DMS53 (cell line): ENCODE measurements at regions not wholly inside any gene's neighbourhood (a gene's known extent, or its start where the extent isn't known, plus 50 kb on each side); places are given as distances from the start of the nearest gene placed in this dataset.

Experiments used
- DNase-seq: peaks from one replicate; lab custom pipeline; 2025; lab: John Stamatoyannopoulos, UW

DNA sequence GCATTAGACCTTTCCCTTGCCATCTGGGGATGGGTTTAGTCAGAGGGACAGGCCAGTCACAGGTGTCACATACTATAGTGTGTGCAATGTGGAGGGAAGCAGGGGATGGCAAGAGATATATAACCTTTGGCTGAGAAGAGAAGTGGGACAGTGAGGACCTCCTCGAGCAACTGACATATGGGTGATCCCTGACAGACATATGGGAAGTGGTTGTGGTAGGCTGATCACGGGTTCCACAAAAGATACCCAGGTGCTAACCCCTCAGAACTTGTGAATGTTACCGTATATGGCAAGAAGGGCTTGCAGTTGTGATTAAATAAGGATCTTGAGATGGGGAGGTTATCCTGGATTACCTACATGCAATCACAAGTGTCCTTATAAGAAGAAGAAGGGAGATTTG is 188.1 kb upstream of the MPHOSPH6 start:
- DNase-seq: no peak

DNA sequence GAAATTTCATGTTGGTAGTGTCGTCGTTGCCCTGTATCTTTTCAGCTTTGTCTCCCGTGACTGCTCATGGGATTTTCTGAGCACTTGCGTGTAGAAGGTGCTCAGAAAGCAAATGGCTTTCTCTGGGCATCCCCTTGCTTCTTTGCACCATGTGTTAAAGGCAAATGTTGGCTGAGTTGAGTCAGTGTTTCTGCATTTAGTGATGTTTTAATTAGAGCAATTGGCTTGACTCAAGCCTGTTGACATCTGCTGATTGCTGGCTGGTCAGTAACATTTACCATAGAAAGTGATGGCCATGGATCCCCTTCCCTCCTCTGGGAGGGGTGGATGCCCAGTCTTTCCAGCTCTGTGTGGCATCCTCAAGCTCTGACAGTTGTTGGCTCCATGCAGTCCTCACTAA is 187.2 kb upstream of the MPHOSPH6 start:
- DNase-seq: no peak

DNA sequence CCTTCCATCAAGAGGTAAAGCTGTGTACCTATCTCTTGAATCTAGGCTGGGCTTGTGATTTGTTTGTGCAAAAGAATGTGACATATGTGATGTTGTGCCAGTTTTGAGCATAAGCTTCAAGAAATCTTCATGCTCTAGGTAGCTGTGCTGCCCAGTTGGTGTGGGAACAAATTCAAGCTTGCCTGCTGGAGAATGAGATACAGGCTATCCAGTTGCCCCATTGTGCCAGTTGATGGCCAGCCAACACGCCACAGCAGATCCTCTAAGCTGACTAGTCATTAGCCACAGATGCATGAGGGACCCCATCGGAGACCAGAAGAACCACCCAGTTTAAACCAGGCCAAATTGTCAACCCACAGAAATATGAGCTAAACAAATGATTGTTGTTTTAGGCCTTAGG is 180.5 kb upstream of the MPHOSPH6 start:
- no peak for DNase-seq

DNA sequence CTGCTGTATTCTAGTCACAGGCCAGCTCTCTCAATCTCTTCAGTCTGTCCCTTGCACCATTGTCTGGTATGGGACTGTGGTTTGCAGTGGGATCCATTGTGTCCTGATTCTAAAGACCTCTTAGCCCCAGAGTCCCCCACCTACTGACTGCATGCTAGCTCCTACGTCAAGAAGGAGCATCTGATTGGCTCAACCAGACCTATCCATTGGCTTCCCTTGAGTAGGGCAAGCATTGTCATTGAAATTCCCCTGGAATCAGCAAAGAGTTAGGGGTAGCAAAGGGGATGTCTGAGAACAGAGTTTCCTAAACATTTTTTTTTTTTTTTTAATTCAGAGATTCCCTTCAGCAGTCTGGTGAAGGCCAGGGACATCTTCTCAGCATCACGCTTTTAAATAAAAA is 175.3 kb upstream of the MPHOSPH6 start:
- no peak for DNase-seq

DNA sequence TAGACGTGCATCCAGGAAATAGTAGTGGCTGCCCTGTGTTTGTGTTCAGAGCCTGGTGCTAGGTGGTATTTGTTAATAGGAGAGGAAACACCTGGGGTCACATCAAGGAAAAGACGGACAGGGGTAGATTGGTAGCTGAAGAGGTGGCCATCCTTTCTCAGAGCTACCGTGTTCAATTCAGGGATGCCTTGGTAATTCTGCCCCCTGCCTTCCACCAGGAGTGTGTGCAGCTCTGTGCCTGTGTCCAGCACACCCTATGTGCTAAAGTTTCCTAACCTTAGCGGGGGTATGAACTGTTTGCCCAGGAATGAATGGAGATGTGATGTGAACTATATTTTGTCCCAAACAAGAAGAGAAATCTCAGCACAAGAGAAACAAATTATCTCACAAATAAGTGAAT is 174.1 kb upstream of the MPHOSPH6 start:
- peak; percentile 66 for DNase-seq

DNA sequence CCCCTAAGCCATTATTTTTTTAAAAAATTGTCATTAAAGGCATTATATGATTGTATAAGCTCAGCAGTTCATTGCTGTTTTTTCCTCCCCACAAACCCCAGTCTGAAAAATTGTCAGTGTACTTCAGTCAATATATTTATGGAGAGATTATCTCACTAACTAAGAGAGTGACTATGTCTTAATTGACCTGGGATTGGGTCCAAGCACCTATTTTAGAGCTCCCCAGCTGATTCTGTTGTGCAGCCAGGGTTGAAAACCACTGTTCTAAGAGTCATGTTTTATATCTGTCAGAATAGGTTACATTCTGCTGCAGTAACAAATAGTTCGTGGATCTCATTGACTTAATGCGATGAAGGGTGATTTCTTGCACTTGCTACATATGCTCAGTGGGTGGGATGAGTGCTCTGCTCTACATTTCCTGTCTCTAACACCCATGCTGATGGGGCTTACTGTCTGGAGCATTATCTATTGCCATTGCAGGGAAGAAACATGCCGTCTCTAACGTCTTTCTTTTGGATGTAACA is 171.2 kb upstream of the MPHOSPH6 start:
- DNase-seq: no peak

DNA sequence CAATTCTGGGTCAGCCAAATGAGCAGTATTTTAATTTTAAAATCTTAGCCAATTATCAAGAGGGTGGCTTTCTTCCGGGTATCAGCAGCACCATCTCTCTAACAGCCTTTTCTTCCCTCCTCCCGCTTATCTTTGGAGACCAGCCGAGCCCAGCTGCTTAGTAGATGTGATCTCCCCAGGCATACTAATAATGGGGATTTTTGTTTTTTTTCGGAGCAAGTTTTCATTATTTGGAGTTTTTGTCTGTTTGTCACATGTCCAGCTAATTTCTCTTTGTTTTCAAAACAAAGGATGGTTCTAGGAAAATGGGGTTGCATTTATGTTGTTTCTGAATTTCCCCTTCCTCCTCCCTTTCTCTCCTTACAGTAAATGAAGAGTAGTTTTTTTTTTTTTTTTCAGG is 170.5 kb upstream of the MPHOSPH6 start:
- DNase-seq: no peak

DNA sequence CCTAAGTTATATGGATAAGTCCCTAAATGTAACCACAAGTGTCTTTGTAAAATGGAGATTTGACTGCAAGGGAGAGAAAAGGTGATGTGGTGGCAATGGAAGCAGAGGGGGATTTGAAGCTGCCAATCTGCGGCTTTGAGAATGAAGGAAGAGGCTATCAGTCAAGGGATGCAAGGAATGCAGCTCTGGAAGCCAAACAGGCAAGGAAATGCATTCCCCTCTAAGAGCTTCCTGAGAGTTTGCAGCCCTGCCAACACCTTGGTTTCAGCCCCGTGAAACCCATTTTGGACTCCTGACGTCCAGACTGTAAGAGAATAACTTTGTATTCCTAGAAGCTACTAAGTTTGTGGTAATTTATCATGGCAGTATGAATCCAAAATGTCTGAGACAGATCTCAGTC is 167.3 kb upstream of the MPHOSPH6 start:
- DNase-seq: no peak

DNA sequence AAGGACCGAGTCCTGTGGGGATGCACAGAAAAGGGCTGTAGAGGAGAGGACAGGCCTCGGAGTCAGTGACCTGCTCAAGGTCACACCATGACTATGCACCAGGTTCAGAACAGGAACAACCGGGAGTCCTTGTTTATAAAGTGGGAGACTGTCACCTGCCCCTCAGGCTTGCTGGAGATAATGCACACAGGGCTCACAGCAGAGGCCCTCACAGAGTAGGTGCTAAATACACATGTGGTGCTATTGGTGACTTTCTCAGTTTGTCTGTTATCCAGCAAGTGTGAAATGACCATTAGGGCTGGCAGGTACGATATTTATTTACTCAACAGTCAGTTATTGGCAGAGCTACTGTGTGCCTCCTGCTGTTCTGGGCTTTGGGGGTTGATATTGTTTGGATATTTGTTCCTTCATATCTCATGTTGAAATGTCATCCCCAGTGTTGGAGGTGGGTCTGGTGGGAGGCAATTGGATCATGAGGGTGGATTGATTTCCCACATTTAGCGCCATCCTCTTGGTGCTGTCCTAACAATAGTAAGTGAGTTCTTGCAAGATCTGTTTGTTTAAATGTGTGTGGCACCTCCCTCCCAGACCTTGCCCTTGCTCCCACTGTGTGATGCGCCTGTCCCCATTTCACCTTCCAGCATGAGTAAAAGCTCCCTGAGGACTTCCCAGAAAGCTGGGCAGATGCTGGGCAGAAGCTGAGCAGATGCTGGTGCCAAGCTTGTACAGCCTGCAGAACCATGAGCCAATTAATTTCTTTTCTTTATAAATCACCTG is 162.1 kb upstream of the MPHOSPH6 start:
- peak; percentile 83 for DNase-seq

DNA sequence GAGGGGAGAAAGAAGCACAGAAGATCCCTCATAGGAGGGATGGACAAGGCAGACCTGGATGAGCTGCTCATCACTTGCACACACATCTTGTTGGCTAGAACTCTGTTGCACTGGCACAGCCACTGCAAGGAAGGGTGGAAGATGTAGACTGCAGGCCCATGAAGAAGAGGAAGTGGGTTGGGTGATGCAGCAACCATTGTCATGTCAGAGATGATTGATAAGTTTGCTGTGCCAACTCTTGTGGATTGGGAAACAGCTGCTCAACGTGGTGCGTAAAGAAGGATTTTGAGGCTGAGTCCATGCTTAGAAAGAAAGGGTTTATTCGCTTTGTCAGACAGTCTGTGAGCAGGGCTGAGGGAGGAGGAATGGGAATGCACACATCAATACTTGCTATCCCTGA is 161.4 kb upstream of the MPHOSPH6 start:
- DNase-seq: peak; percentile 44

DNA sequence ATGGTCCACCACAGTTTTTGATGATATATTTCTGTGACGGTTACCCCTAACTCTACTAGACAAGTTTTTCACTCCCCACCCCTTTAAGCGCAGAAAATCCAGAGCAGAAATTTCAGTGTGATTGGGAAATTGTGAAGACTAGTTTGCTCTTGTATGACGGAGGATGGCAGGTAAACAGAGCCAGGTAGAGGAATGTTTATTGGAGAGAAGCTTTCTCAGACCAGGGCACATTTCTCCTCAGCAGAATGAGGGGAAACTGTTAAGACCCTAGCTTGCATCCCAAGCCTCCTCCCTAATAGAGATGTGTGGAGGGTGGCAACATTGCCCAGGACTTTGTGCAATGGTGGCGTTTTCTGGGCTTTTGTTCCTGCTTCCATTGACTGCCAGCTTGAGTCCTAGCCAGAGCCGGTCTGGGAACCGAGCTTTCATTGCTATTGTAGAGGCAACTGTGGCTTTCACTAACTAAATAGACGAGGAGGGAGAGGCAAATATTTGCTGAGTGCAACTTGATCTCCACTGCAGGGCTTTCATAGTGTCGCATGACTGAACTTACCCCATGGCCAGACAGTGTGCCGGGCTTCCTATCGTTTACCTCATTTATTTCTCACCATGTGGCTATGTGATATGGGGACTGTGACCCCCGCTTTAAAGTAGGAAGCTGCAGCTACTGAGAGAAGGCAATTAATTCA is 159.6 kb upstream of the MPHOSPH6 start:
- peak; percentile 96 for DNase-seq

DNA sequence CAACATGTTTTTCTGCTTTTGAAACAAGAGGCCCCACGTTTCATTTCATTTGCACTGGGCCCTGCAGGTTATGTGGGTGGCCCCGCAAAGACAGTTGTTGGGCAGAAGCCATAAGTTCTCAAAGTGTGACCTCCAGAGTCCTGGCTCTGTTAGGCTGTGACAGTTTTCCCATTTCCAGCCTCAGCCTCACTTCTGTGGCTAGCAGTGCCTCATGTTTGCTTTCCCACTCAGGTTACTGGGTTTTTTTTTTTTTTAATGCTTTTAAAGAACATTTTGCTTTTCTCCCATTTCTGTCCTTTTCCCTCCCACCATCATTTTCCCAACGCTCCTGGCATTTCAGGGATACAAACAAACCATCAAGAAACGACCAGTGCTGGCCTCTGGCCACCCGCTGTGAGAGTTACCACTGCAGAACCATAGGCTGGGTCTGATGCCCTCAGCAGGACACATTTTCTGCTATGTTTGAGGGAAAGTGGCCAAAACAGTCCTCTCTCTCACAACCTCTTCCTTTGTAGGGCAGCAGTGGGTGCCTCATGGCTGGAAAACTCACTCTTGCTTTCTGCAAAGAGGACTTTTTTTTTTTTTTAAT is 159.0 kb upstream of the MPHOSPH6 start:
- peak; percentile 59 for DNase-seq

DNA sequence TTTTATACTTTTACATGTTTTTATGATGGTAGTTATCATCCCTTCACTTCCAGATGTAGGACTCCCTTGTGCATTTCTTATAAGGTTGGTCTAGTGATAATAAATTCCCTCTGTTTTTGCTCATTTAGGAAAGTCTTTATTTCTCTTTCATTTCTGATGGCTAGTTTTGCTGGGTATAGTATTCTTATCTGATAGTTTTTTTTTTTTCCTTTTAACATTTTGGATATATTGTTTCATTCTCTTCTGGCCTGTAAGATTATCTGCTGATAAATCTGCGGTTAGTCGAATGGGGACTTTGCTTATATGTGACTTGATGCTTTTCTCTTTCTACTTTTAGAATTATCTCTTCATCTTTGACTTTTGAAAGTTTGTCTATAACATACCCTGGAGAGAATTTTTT is 153.1 kb upstream of the MPHOSPH6 start:
- DNase-seq: no peak

DNA sequence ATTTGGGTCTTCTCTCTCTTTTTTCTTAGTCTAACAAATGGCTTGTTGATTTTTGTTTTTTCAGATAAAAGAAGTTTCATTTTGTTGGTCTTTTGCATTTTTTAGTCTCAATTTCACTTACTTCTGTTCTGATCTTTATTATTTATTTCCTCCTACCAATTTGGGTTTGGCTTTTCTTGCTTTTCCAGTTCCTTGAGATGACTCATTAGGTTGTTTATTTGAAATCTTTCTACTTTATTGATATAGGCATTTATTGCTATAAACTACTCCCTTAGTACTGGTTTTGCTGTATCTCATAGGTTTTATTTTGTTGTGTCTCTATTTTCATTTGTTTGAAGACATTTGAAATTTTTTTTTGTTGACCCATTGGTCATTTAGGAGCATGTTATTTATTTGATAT is 152.2 kb upstream of the MPHOSPH6 start:
- peak; percentile 37 for DNase-seq

DNA sequence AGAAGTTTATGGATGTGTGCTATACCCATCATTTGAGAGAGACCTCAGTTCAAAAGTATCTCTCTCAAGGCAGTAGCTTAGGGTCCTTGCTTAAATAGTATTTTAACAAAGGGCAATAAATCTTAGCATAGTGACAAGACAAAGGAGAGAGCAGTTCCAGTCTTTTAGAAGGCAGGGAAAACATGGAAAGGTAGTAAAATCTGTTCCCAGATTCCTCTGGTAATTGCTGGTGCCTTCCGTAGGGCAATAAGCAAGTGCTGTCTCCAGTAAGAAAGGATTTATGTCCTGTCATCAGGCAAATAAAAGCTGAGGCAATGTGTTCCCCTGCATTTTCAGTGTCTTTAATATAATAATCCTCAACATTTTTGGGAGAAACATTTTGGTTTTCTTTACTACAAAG is 149.0 kb upstream of the MPHOSPH6 start:
- no peak for DNase-seq

DNA sequence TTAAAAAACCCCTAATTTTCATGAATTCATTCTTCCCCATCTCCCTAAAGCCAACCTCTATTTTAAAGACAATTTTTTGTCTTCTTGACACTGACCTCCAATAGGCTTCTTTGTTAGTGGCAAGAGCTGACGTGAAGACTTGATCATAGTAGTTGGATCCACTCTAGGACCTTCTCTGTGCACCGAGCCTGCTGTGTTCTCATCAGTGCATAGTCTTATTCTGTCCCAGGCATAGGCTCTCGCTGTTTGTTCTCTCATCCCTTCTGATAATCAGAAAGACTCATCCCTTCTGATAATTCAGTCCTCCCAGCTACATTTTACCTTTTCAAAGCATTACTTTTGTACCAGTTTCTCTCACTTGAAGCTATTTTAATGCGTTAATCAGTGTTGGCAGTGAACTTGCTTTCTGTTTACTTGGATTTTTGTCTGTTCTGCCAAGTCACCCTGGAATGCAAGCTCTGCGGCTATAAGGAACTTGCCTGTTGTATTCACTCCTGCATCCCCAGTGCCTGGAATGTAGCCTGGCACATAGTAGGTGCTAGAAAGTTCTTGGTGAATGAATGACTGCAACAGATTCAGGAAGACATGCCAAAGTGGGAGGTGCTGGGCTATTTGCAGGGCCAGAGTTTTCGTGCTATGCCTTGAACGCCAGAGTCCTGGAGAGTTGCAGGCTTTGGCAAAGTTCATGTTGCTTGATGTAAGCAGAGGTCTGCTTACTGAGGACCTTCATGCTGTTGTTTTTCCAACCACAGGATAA is 147.6 kb upstream of the MPHOSPH6 start:
- DNase-seq: no peak

DNA sequence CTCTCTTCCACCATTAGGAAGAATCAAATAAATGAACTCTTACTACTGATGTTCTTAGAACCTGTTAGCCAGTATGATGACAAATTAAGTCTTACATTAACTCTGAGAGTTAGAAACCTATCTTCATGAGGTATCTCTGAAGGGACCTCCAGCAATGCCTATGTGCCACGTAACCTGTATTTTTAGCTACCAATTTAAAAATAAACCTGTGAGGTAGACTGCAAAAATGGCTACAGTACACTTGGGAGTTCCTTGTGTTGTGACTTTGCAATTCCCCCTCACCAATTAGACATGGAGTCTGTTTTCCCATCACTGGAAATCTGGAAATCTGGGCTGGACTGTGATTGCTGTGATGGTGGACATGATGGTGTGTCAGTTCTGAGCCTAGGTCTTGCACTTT is 143.7 kb upstream of the MPHOSPH6 start:
- no peak for DNase-seq

DNA sequence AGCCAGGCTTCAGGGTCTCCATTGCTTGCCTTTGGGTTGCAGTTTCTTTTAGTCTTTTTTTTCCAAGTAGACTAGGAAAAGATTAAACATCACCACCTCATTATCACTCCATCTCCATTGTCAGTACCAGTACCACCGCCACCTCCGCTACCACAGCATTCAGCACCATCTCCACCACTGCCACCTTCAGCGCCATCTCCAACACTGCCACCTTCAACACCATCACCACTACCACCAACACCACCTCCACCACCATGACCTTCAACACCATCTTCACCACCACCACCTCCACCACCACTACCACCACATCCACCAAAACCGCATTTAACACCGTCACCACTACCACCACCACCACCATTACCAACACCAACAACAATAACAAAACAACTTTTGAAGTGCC is 141.5 kb upstream of the MPHOSPH6 start:
- DNase-seq: no peak

DNA sequence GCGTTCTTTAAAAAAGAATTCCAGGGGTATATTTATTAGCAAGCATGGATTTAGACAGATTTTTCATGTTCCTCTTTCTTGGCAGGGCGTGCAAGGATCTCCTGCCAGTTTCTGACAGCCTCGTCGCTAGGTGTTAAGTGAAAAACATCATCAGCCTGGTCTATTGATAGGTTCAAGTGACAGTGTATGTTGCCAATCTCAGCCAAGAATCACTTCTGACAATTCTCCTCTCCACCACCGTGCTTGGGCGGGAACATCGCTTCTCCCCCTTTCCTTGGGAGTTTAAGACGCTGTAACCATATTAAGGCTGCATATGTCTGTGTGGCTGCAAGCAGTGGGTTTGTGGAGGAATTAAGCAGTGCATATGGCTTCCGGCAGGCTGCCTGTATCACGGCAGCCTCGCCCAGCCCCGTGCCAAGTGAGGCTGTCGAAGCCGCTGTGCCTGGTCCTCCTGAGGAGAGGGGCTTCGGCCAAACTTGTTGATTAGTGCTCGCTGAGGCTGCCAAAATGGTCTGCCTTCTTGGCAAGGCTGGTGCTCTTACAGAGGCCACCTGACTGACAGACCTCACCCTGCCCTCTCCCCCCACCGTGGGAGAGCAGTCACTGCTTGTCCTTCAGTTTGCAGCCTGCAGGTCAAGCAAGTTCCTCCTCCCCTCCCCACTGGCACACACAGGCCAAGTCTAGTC is 132.2 kb upstream of the MPHOSPH6 start:
- no peak for DNase-seq

DNA sequence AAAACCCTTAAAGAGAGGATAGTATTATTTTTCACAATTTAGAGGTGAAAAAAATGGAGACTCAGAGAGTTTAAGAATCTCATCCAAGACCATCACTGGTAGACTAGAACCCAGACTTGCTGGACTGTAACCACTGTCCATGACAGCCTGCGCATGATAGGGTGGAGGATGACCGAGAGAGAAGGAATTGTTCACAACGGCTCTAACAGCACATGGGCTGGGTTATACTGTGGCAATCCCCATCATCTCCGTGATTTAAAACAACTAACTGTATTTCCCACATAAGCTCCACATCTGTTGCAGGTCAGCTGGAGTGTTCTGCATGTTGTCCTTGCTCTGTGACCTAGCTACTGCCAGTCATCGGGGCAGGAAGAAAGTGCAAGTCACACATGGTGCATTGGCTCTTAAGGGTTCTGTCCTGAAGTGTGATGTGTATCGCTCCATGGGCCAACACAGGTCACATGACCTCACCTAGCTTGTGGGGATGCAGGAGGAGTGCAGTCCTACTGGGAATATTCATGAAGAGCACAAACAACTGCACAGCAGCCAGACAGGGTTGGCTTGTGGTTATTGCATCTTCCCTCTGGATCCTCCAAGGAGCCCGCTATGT is 131.2 kb upstream of the MPHOSPH6 start:
- peak; percentile 20 for DNase-seq

DNA sequence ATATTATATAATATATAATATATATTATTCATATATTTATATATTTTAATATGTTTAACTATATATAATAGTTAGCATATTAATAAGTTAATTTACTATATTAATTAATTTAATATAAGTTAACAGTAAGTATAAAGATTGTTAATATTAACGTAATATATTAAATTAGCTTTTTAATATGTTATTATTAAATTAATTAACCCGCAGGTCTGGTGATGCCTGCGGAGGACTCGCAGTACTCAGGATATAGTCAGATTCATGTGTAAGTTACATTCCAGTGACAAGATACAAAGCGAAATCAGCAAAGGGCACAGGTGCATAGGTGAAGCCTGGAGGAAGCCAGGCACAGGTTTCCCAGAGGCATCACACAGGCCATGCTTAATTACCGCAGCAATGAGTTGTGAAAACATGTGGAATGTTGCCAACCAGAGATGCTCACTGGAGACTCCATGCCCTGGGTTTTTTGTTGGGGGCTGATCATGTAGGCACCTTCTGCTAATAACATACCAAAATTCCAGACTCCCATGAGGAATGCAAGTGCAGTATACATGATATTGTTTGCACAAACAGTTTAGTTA is 130.4 kb upstream of the MPHOSPH6 start:
- DNase-seq: no peak
